H9 (cell line): ENCODE measurements at regions not wholly inside any gene's neighbourhood (a gene's known extent, or its start where the extent isn't known, plus 50 kb on each side); places are given as distances from the start of the nearest gene placed in this dataset.

Experiments
- DNase-seq: peaks from one replicate; pipeline ENCODE4 v3.0.0-alpha.2; 2017
- H2AFZ ChIP-seq: one replicate; pipeline ENCODE4 v1.6.1; 2013; ENCODE audit warnings: mild to moderate bottlenecking, low read length, control low read depth, moderate library complexity
- H2AK5ac ChIP-seq: 2 replicates; pipeline ENCODE4 v1.6.1; 2013; ENCODE audit warnings: low read length, control low read depth, mixed read lengths; ENCODE audit not compliant: insufficient read length
- H2BK120ac ChIP-seq: one replicate; pipeline ENCODE4 v1.6.1; 2013; ENCODE audit warnings: low read depth, mild to moderate bottlenecking, low read length, control low read depth, inconsistent platforms; ENCODE audit not compliant: poor library complexity, severe bottlenecking
- H2BK12ac ChIP-seq: 2 replicates; pipeline ENCODE4 v1.6.1; 2013; ENCODE audit warnings: low read length, control low read depth, mixed read lengths, low read depth; ENCODE audit not compliant: insufficient read length
- H2BK15ac ChIP-seq: 2 replicates; pipeline ENCODE4 v1.6.1; 2013; ENCODE audit warnings: low read depth, low read length, control low read depth
- H2BK20ac ChIP-seq: one replicate; pipeline ENCODE4 v1.6.1; 2013; ENCODE audit warnings: low read depth, mild to moderate bottlenecking, low read length, control low read depth, inconsistent platforms; ENCODE audit not compliant: poor library complexity, severe bottlenecking
- H2BK5ac ChIP-seq: 2 replicates; pipeline ENCODE4 v1.6.1; 2013; ENCODE audit warnings: low read length, control low read depth, mixed read lengths; ENCODE audit not compliant: insufficient read length
- H3K14ac ChIP-seq: 2 replicates; pipeline ENCODE4 v1.6.1; 2013; ENCODE audit warnings: low read length, control low read depth; ENCODE audit not compliant: insufficient read depth
- H3K18ac ChIP-seq: 2 replicates; pipeline ENCODE4 v1.6.1; 2013; ENCODE audit warnings: low read depth, mild to moderate bottlenecking, mixed read lengths, low read length, control low read depth; ENCODE audit not compliant: insufficient read length
- H3K23ac ChIP-seq: 2 replicates; pipeline ENCODE4 v1.6.1; 2013; ENCODE audit warnings: low read length, control low read depth, mixed read lengths, low read depth; ENCODE audit not compliant: insufficient read length
- H3K23me2 ChIP-seq: 2 replicates; pipeline ENCODE4 v1.6.1; 2013; ENCODE audit warnings: low read depth, mild to moderate bottlenecking, mixed read lengths, low read length, control low read depth; ENCODE audit not compliant: insufficient read length, poor library complexity, severe bottlenecking
- H3K27ac ChIP-seq: 2 replicates; pipeline ENCODE4 v1.5.1; 2013; ENCODE audit warnings: low read length, control low read depth, mixed read lengths, low read depth; ENCODE audit not compliant: insufficient read length
- H3K27me3 ChIP-seq: 2 replicates; pipeline ENCODE4 v1.6.1; 2013; ENCODE audit warnings: low read length, control low read depth, inconsistent platforms; ENCODE audit not compliant: insufficient read depth
- H3K4ac ChIP-seq: 2 replicates; pipeline ENCODE4 v1.6.1; 2013; ENCODE audit warnings: low read depth, mild to moderate bottlenecking, control low read depth, inconsistent platforms, low read length, moderate library complexity
- H3K4me1 ChIP-seq: 2 replicates; pipeline ENCODE4 v1.6.1; 2013; ENCODE audit warnings: low read length, control low read depth, inconsistent platforms; ENCODE audit not compliant: insufficient read depth
- H3K4me2 ChIP-seq: 2 replicates; pipeline ENCODE4 v1.6.1; 2013; ENCODE audit warnings: low read length, control low read depth, mixed read lengths; ENCODE audit not compliant: insufficient read length, insufficient read depth
- H3K56ac ChIP-seq: 2 replicates; pipeline ENCODE4 v1.6.1; 2013; ENCODE audit warnings: low read depth, mild to moderate bottlenecking, mixed read lengths, low read length, control low read depth; ENCODE audit not compliant: insufficient read length
- H3K79me1 ChIP-seq: 2 replicates; pipeline ENCODE4 v1.6.1; 2013; ENCODE audit warnings: low read depth, mild to moderate bottlenecking, moderate library complexity, low read length, control low read depth, inconsistent platforms; ENCODE audit not compliant: insufficient read depth, poor library complexity, severe bottlenecking
- H3K79me2 ChIP-seq: 2 replicates; pipeline ENCODE4 v1.6.1; 2013; ENCODE audit warnings: low read length, control low read depth, inconsistent platforms; ENCODE audit not compliant: insufficient read depth
- H3K9ac ChIP-seq: 2 replicates; pipeline ENCODE4 v1.6.1; 2013; ENCODE audit warnings: low read length, control low read depth, mixed read lengths; ENCODE audit not compliant: insufficient read length; ENCODE audit errors: extremely low read depth
- H3K9me3 ChIP-seq: one replicate; pipeline ENCODE4 v1.6.1; 2013; ENCODE audit warnings: low read depth, low read length, inconsistent platforms; ENCODE audit not compliant: control insufficient read depth
- H3T11ph ChIP-seq: one replicate; pipeline ENCODE4 v1.6.1; 2013; ENCODE audit warnings: mild to moderate bottlenecking, low read length, control low read depth, inconsistent platforms
- H4K20me1 ChIP-seq: one replicate; pipeline ENCODE4 v1.6.1; 2013; ENCODE audit not compliant: control insufficient read depth, insufficient read length, insufficient read depth
- H4K5ac ChIP-seq: 2 replicates; pipeline ENCODE4 v1.6.1; 2013; ENCODE audit warnings: low read depth, mild to moderate bottlenecking, mixed read lengths, low read length, control low read depth; ENCODE audit not compliant: insufficient read length
- H4K8ac ChIP-seq: replicated peaks from 2 replicates; pipeline ENCODE4 v1.6.1; 2013; ENCODE audit warnings: low read length, control low read depth, mixed read lengths, low read depth; ENCODE audit not compliant: insufficient read length
- H4K91ac ChIP-seq: 2 replicates; pipeline ENCODE4 v1.6.1; 2013; ENCODE audit warnings: low read depth, mild to moderate bottlenecking, moderate library complexity, mixed read lengths, low read length, control low read depth; ENCODE audit not compliant: insufficient read length
- H3K27ac Mint-ChIP-seq, 3 experiments: 2 replicates in 2 of 3; 3 replicates in 1 of 3; pipeline ENCODE4 v1.8.0; 2020 to 2021; ENCODE audit warnings: mixed read lengths in 3 of 3, mild to moderate bottlenecking in 1 of 3, moderate library complexity in 1 of 3
- H3K27me3 Mint-ChIP-seq: 2 replicates; pipeline ENCODE4 v1.8.0; 2021; ENCODE audit warnings: low read depth, mild to moderate bottlenecking, moderate library complexity, mixed read lengths
- H3K36me3 Mint-ChIP-seq, 3 experiments: 2 replicates in 2 of 3; 3 replicates in 1 of 3; pipeline ENCODE4 v1.8.0; 2020 to 2021; ENCODE audit warnings: low read depth in 3 of 3, mixed read lengths in 3 of 3; ENCODE audit not compliant: insufficient read depth in 1 of 3
- H3K4me1 Mint-ChIP-seq, 2 experiments: 2 replicates each; pipeline ENCODE4 v1.8.0; 2020; ENCODE audit warnings: mixed read lengths in 2 of 2
- H3K4me3 Mint-ChIP-seq, 2 experiments: 2 replicates in 1 of 2; 3 replicates in 1 of 2; pipeline ENCODE4 v1.8.0; 2020 to 2021; ENCODE audit warnings: mild to moderate bottlenecking in 2 of 2, mixed read lengths in 2 of 2, moderate library complexity in 1 of 2
- H3K9me3 Mint-ChIP-seq, 2 experiments: 2 replicates in 1 of 2; 3 replicates in 1 of 2; pipeline ENCODE4 v1.8.0; 2020; ENCODE audit warnings: mild to moderate bottlenecking in 2 of 2, mixed read lengths in 2 of 2, moderate library complexity in 1 of 2
- WGBS: extraction: QIAGEN DNeasy Blood & Tissue Kit; methylation state at CpG from one replicate; pipeline ENCODE4 v1.1.7; 2013; ENCODE audit warnings: missing lambda C conversion rate, low lambda C conversion rate, mixed read lengths; ENCODE audit not compliant: insufficient read length; ENCODE audit errors: extremely low coverage; 5-methylcytosine and 5-hydroxymethylcytosine counted together
- TF ChIP-seq, protein P1 (sequence below): fragments of 200-600 bp; sonication (generic); conservative IDR thresholded peaks from 3 replicates; pipeline ENCODE4 v1.8.0; 2021; ENCODE audit warnings: antibody characterized with exemption, mild to moderate bottlenecking

DNA sequence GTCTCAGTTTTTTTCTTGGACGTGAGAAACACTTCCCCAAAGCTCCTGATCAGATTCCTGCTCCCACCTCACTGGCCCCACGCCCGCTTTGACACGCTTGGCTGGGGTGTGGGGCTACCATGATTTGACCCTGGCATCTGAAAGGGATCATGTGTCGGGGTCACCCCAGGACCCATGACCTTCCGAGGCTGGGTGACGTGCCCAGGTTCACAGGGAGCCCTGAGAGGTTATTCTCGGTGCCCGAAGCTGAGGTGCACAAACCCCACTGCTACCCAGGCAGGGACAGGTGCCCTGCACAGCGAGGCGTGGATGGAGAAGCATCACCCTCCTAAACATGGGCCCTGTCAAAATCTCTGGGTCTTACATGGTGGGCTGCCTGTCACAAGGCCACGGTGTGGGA, 404.1 kb downstream of the GALR1 start:
- H3K27ac Mint-ChIP-seq, result no peak overlapping the region
- no peaks in the 10 kb centered on the region for H3K23me2 ChIP-seq

More for the DNA sequence above, 404.1 kb downstream of the GALR1 start:
- Mint-ChIP-seq H3K36me3 (peaks cover 0 to 2% (median 0%) of the 10 kb centered on the region in 3 experiments; a peak in 1 of 7 replicates), H3K4me1 (peaks cover under 1 to 2% of the 10 kb centered on the region in 2 experiments; a peak in 2 of 4 replicates), H3K27me3 (peaks cover 9% of the 10 kb centered on the region), H3K9me3 (no peaks in the 10 kb centered on the region; a peak in 1 of 5 replicates), H3K4me3 (no peak overlapping the region)
- H3K79me2 ChIP-seq, result no peaks in the 10 kb centered on the region
- TF ChIP-seq, protein P1, sequence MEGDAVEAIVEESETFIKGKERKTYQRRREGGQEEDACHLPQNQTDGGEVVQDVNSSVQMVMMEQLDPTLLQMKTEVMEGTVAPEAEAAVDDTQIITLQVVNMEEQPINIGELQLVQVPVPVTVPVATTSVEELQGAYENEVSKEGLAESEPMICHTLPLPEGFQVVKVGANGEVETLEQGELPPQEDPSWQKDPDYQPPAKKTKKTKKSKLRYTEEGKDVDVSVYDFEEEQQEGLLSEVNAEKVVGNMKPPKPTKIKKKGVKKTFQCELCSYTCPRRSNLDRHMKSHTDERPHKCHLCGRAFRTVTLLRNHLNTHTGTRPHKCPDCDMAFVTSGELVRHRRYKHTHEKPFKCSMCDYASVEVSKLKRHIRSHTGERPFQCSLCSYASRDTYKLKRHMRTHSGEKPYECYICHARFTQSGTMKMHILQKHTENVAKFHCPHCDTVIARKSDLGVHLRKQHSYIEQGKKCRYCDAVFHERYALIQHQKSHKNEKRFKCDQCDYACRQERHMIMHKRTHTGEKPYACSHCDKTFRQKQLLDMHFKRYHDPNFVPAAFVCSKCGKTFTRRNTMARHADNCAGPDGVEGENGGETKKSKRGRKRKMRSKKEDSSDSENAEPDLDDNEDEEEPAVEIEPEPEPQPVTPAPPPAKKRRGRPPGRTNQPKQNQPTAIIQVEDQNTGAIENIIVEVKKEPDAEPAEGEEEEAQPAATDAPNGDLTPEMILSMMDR, result no peak
- H3K9me3 ChIP-seq, result no peaks in the 10 kb centered on the region
- no peak overlapping the region for H4K8ac ChIP-seq
- H2BK20ac ChIP-seq, result no peak overlapping the region
- no peak overlapping the region for H2AFZ ChIP-seq
- H2AK5ac ChIP-seq, result no peak overlapping the region
- no peak overlapping the region for H3K9ac ChIP-seq
- H2BK15ac ChIP-seq, result no peak overlapping the region
- WGBS, result no CpG with 5 or more reads among the region's 12 CpGs
- DNase-seq, result no peak
- no peak overlapping the region for H3K23ac ChIP-seq
- no peak overlapping the region for H3K18ac ChIP-seq
- no peak overlapping the region for H3K4me2 ChIP-seq
- H4K20me1 ChIP-seq, result no peaks in the 10 kb centered on the region
- no peak overlapping the region for H2BK5ac ChIP-seq
- H3K14ac ChIP-seq, result no peak overlapping the region
- no peak overlapping the region for H2BK120ac ChIP-seq
- no peak overlapping the region for H2BK12ac ChIP-seq
- H3K27me3 ChIP-seq, result no peaks in the 10 kb centered on the region
- no peak overlapping the region for H4K5ac ChIP-seq
- H3K4ac ChIP-seq, result no peak overlapping the region
- no peaks in the 10 kb centered on the region for H3K79me1 ChIP-seq
- no peak overlapping the region for H3T11ph ChIP-seq
- H3K4me1 ChIP-seq, result no peaks in the 10 kb centered on the region
- H3K56ac ChIP-seq, result no peak overlapping the region
- no peak overlapping the region for H3K27ac ChIP-seq
- no peak overlapping the region for H4K91ac ChIP-seq
